Neural cell (in vitro differentiated cells): ENCODE measurements at regions not wholly inside any gene's neighbourhood (a gene's known extent, or its start where the extent isn't known, plus 50 kb on each side); places are given as distances from the start of the nearest gene placed in this dataset.
"Not testable (repeated sequence)": the region's sequence is repeated elsewhere in the genome, so short reads cannot be mapped to it uniquely, and the experiment has no call there.

Source experiments
- CTCF ChIP-seq: fragments of 450-650 bp; IDR thresholded peaks from 2 replicates; pipeline ENCODE4 v1.5.1; 2014; ENCODE audit warnings: antibody characterized with exemption, mild to moderate bottlenecking, moderate library complexity; ENCODE audit not compliant: poor library complexity, severe bottlenecking
- EP300 ChIP-seq: fragments of 450-650 bp; conservative IDR thresholded peaks from 2 replicates; pipeline ENCODE4 v1.6.1; 2014; ENCODE audit warnings: antibody characterized with exemption, mild to moderate bottlenecking, moderate library complexity; ENCODE audit not compliant: poor library complexity, severe bottlenecking
- MXI1 ChIP-seq: fragments of 450-650 bp; conservative IDR thresholded peaks from 2 replicates; pipeline ENCODE4 v1.6.1; 2014; ENCODE audit warnings: antibody characterized with exemption, mild to moderate bottlenecking; ENCODE audit not compliant: poor library complexity, severe bottlenecking
- TAF1 ChIP-seq: IDR thresholded peaks from 2 replicates; pipeline ENCODE4 v1.6.1; 2012; ENCODE audit warnings: low read depth

- not testable (repeated sequence) for TF ChIP-seq CTCF, EP300, TAF1, MXI1
These were observed 435.9 kb downstream of the SPATA31A1 start for GRCh38 chr9:39791356-39791755.
